ENCODE measurements at regions not wholly inside any gene's neighbourhood (a gene's known extent, or its start where the extent isn't known, plus 50 kb on each side); places are given as distances from the start of the nearest gene placed in this dataset.

DNA sequence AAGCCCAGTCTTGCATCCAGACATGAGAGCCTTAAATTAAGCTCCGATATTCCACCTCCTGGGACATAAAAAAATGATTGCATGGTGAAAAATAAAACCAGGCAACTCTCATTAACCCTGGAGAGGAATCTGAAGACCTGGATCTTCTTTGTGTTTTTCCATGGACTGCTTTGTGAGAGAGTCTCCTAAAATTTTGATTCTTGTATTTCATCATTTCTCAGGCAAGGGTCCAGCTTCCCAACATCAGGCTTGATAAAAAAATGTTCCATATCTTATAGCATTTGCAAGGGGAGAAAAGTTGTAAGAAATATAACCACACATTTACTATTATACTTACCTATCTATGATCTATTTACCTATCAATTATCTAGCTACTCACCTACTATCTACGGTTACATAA, 327.5 kb upstream of the SPHKAP start:
- no peaks in the 10 kb centered on the region for H3K79me1 ChIP-seq (ENCODE audit: low read depth, low read length)
- no CpG with 5 or more reads among the region's 2 CpGs for WGBS, 2 donors (ENCODE audit: extremely low coverage in 2 of 2, insufficient read length in 2 of 2, insufficient replicate concordance in 1 of 2)
- H2BK15ac ChIP-seq (ENCODE audit: low read length) = no peak overlapping the region

GRCh38 chr2:228507870-228508269, 326.4 kb upstream of the SPHKAP start:
- no CpG with 5 or more reads among the region's 3 CpGs for WGBS, 2 donors (ENCODE audit: extremely low coverage in 2 of 2, insufficient read length in 2 of 2, insufficient replicate concordance in 1 of 2)
- H3K9me3 ChIP-seq (replicated peaks in 1 of 2; ENCODE audit: control insufficient read depth in 2 of 2, insufficient read depth in 1 of 2, low read depth in 1 of 2, low read length in 2 of 2) = no peaks in the 10 kb centered on the region
- H3K4me2 ChIP-seq (ENCODE audit: insufficient read depth, low read length, poor library complexity, severe bottlenecking) = no peak overlapping the region
- no peak overlapping the region for H2AFZ ChIP-seq (ENCODE audit: low read length)
- H3K4me1 ChIP-seq (ENCODE audit: control insufficient read depth in 2 of 2, insufficient read depth in 1 of 2, low read depth in 1 of 2, low read length in 2 of 2) = no peaks in the 10 kb centered on the region
- H2BK15ac ChIP-seq (ENCODE audit: low read length) = no peak overlapping the region
- H2BK5ac ChIP-seq (ENCODE audit: low read length) = no peak overlapping the region
- no peak overlapping the region for H2BK120ac ChIP-seq (ENCODE audit: low read depth, low read length)
- DNase-seq (ENCODE audit: low spot score) = no peak
- H3K14ac ChIP-seq (ENCODE audit: low read length) = no peak overlapping the region
- H3K79me1 ChIP-seq (ENCODE audit: low read depth, low read length) = no peaks in the 10 kb centered on the region
- no peak overlapping the region for H3K4me3 ChIP-seq (ENCODE audit: low read length in 2 of 2)
- H4K8ac ChIP-seq (ENCODE audit: low read depth, low read length) = no peak overlapping the region
- no peaks in the 10 kb centered on the region for H3K36me3 ChIP-seq (replicated peaks in 1 of 2; ENCODE audit: control insufficient read depth in 2 of 2, insufficient read depth in 2 of 2, low read length in 2 of 2)
- H2BK12ac ChIP-seq (ENCODE audit: low read length) = no peak overlapping the region
- no peak overlapping the region for H3K18ac ChIP-seq (ENCODE audit: low read length)
- no peak overlapping the region for H2AK5ac ChIP-seq (ENCODE audit: low read depth, low read length)
- H4K91ac ChIP-seq (ENCODE audit: low read depth, low read length, poor library complexity) = no peak overlapping the region
- no peak overlapping the region for H3K23ac ChIP-seq (ENCODE audit: low read depth, low read length, poor library complexity)
- no peak overlapping the region for H3K9ac ChIP-seq (ENCODE audit: low read depth, low read length, poor library complexity)
- H3K27ac ChIP-seq (replicated peaks; ENCODE audit: low read length) = no peak overlapping the region
- H3K4ac ChIP-seq (ENCODE audit: low read length) = no peak overlapping the region
- no peaks in the 10 kb centered on the region for H3K27me3 ChIP-seq (ENCODE audit: control insufficient read depth in 3 of 3, insufficient read depth in 3 of 3, low read depth in 1 of 3, low read length in 3 of 3)

More for the DNA sequence above, 327.5 kb upstream of the SPHKAP start:
- Histone ChIP-seq H3K27ac (replicated peaks; ENCODE audit: low read length) (no peak overlapping the region), H3K18ac (ENCODE audit: low read length) (no peak overlapping the region), H2BK12ac (ENCODE audit: low read length) (no peak overlapping the region), H4K91ac (ENCODE audit: low read depth, low read length, poor library complexity) (no peak overlapping the region), H3K4ac (ENCODE audit: low read length) (no peak overlapping the region), H3K14ac (ENCODE audit: low read length) (no peak overlapping the region), H4K8ac (ENCODE audit: low read depth, low read length) (no peak overlapping the region), H3K36me3 (replicated peaks in 1 of 2; ENCODE audit: control insufficient read depth in 2 of 2, insufficient read depth in 2 of 2, low read length in 2 of 2) (no peaks in the 10 kb centered on the region), H2AFZ (ENCODE audit: low read length) (no peak overlapping the region), H3K23ac (ENCODE audit: low read depth, low read length, poor library complexity) (no peak overlapping the region), H3K4me2 (ENCODE audit: insufficient read depth, low read length, poor library complexity, severe bottlenecking) (no peak overlapping the region), H2AK5ac (ENCODE audit: low read depth, low read length) (no peak overlapping the region), H3K27me3 (ENCODE audit: control insufficient read depth in 3 of 3, insufficient read depth in 3 of 3, low read depth in 1 of 3, low read length in 3 of 3) (no peaks in the 10 kb centered on the region), H3K4me3 (ENCODE audit: low read length in 2 of 2) (no peak overlapping the region), H3K9me3 (replicated peaks in 1 of 2; ENCODE audit: control insufficient read depth in 2 of 2, insufficient read depth in 1 of 2, low read depth in 1 of 2, low read length in 2 of 2) (no peaks in the 10 kb centered on the region), H3K9ac (ENCODE audit: low read depth, low read length, poor library complexity) (no peak overlapping the region), H2BK120ac (ENCODE audit: low read depth, low read length) (no peak overlapping the region), H2BK5ac (ENCODE audit: low read length) (no peak overlapping the region), H3K4me1 (ENCODE audit: control insufficient read depth in 2 of 2, insufficient read depth in 1 of 2, low read depth in 1 of 2, low read length in 2 of 2) (no peaks in the 10 kb centered on the region)
- DNase-seq (ENCODE audit: low spot score) = no peak

GRCh38 chr2:228507231-228507824, 325.8 kb upstream of the SPHKAP start:
- H4K8ac ChIP-seq (ENCODE audit: low read depth, low read length) = no peak overlapping the region
- no peak overlapping the region for H2AFZ ChIP-seq (ENCODE audit: low read length)
- no peak overlapping the region for H3K23ac ChIP-seq (ENCODE audit: low read depth, low read length, poor library complexity)
- no peaks in the 10 kb centered on the region for H3K4me1 ChIP-seq (ENCODE audit: control insufficient read depth in 2 of 2, insufficient read depth in 1 of 2, low read depth in 1 of 2, low read length in 2 of 2)
- WGBS, 2 donors (ENCODE audit: extremely low coverage in 2 of 2, insufficient read length in 2 of 2, insufficient replicate concordance in 1 of 2) = no CpG with 5 or more reads among the region's 6 CpGs
- no peak overlapping the region for H2AK5ac ChIP-seq (ENCODE audit: low read depth, low read length)
- no peak overlapping the region for H2BK5ac ChIP-seq (ENCODE audit: low read length)
- no peaks in the 10 kb centered on the region for H3K36me3 ChIP-seq (replicated peaks in 1 of 2; ENCODE audit: control insufficient read depth in 2 of 2, insufficient read depth in 2 of 2, low read length in 2 of 2)
- H3K4me2 ChIP-seq (ENCODE audit: insufficient read depth, low read length, poor library complexity, severe bottlenecking) = no peak overlapping the region
- H3K9me3 ChIP-seq (replicated peaks in 1 of 2; ENCODE audit: control insufficient read depth in 2 of 2, insufficient read depth in 1 of 2, low read depth in 1 of 2, low read length in 2 of 2) = no peaks in the 10 kb centered on the region
- no peak overlapping the region for H2BK15ac ChIP-seq (ENCODE audit: low read length)
- H3K4ac ChIP-seq (ENCODE audit: low read length) = no peak overlapping the region
- H3K79me1 ChIP-seq (ENCODE audit: low read depth, low read length) = no peaks in the 10 kb centered on the region
- H2BK12ac ChIP-seq (ENCODE audit: low read length) = no peak overlapping the region
- no peak overlapping the region for H3K9ac ChIP-seq (ENCODE audit: low read depth, low read length, poor library complexity)
- no peak overlapping the region for H3K18ac ChIP-seq (ENCODE audit: low read length)
- H4K91ac ChIP-seq (ENCODE audit: low read depth, low read length, poor library complexity) = no peak overlapping the region
- no peaks in the 10 kb centered on the region for H3K27me3 ChIP-seq (ENCODE audit: control insufficient read depth in 3 of 3, insufficient read depth in 3 of 3, low read depth in 1 of 3, low read length in 3 of 3)
- H3K27ac ChIP-seq (replicated peaks; ENCODE audit: low read length) = no peak overlapping the region
- H2BK120ac ChIP-seq (ENCODE audit: low read depth, low read length) = no peak overlapping the region
- no peak for DNase-seq (ENCODE audit: low spot score)
- no peak overlapping the region for H3K4me3 ChIP-seq (ENCODE audit: low read length in 2 of 2)
- no peak overlapping the region for H3K14ac ChIP-seq (ENCODE audit: low read length)

- H4K8ac ChIP-seq (ENCODE audit: low read depth, low read length) = no peak overlapping the region
- H3K9me3 ChIP-seq (replicated peaks in 1 of 2; ENCODE audit: control insufficient read depth in 2 of 2, insufficient read depth in 1 of 2, low read depth in 1 of 2, low read length in 2 of 2) = no peaks in the 10 kb centered on the region
- no peak overlapping the region for H3K27ac ChIP-seq (replicated peaks; ENCODE audit: low read length)
- no peak overlapping the region for H2AFZ ChIP-seq (ENCODE audit: low read length)
- DNase-seq (ENCODE audit: low spot score) = no peak
- H2BK12ac ChIP-seq (ENCODE audit: low read length) = no peak overlapping the region
- no peak overlapping the region for H3K4me3 ChIP-seq (ENCODE audit: low read length in 2 of 2)
- no peaks in the 10 kb centered on the region for H3K27me3 ChIP-seq (ENCODE audit: control insufficient read depth in 3 of 3, insufficient read depth in 3 of 3, low read depth in 1 of 3, low read length in 3 of 3)
- H3K4ac ChIP-seq (ENCODE audit: low read length) = no peak overlapping the region
- no peak overlapping the region for H2BK5ac ChIP-seq (ENCODE audit: low read length)
- no peak overlapping the region for H4K91ac ChIP-seq (ENCODE audit: low read depth, low read length, poor library complexity)
- H3K9ac ChIP-seq (ENCODE audit: low read depth, low read length, poor library complexity) = no peak overlapping the region
- no peak overlapping the region for H3K23ac ChIP-seq (ENCODE audit: low read depth, low read length, poor library complexity)
- no peak overlapping the region for H2BK120ac ChIP-seq (ENCODE audit: low read depth, low read length)
- no peak overlapping the region for H3K14ac ChIP-seq (ENCODE audit: low read length)
- no peaks in the 10 kb centered on the region for H3K79me1 ChIP-seq (ENCODE audit: low read depth, low read length)
- no peaks in the 10 kb centered on the region for H3K4me1 ChIP-seq (ENCODE audit: control insufficient read depth in 2 of 2, insufficient read depth in 1 of 2, low read depth in 1 of 2, low read length in 2 of 2)
- no peaks in the 10 kb centered on the region for H3K36me3 ChIP-seq (replicated peaks in 1 of 2; ENCODE audit: control insufficient read depth in 2 of 2, insufficient read depth in 2 of 2, low read length in 2 of 2)
- no peak overlapping the region for H2AK5ac ChIP-seq (ENCODE audit: low read depth, low read length)
- no peak overlapping the region for H2BK15ac ChIP-seq (ENCODE audit: low read length)
- H3K18ac ChIP-seq (ENCODE audit: low read length) = no peak overlapping the region
- H3K4me2 ChIP-seq (ENCODE audit: insufficient read depth, low read length, poor library complexity, severe bottlenecking) = no peak overlapping the region
Measured at GRCh38 chr2:228503731-228504130, 322.2 kb upstream of the SPHKAP start.

All from neuronal stem cell (in vitro differentiated cells).